Neural crest cell (in vitro differentiated cells): ENCODE measurements at regions not wholly inside any gene's neighbourhood (a gene's known extent, or its start where the extent isn't known, plus 50 kb on each side); places are given as distances from the start of the nearest gene placed in this dataset.

Source experiments
- DNase-seq: peaks from one replicate; pipeline ENCODE4 v3.0.0; 2021; ENCODE audit warnings: low read depth, mixed read lengths, low spot score
- H3K27ac Mint-ChIP-seq: one replicate; pipeline ENCODE4 v1.8.0; 2021; ENCODE audit warnings: mild to moderate bottlenecking, mixed read lengths; ENCODE audit not compliant: unreplicated experiment
- H3K27me3 Mint-ChIP-seq: 2 replicates; pipeline ENCODE4 v1.8.0; 2021; ENCODE audit warnings: low read depth, mild to moderate bottlenecking, mixed read lengths
- H3K36me3 Mint-ChIP-seq: 2 replicates; pipeline ENCODE4 v1.8.0; 2021; ENCODE audit warnings: low read depth, mild to moderate bottlenecking, mixed read lengths
- H3K4me1 Mint-ChIP-seq: 2 replicates; pipeline ENCODE4 v1.8.0; 2021; ENCODE audit warnings: mixed read lengths
- H3K4me3 Mint-ChIP-seq: one replicate; pipeline ENCODE4 v1.8.0; 2021; ENCODE audit warnings: mild to moderate bottlenecking, mixed read lengths
- H3K9me3 Mint-ChIP-seq: 2 replicates; pipeline ENCODE4 v1.8.0; 2021; ENCODE audit warnings: mixed read lengths
- TF ChIP-seq, protein P1 (sequence below): fragments of 200-600 bp; sonication (generic); conservative IDR thresholded peaks from 2 replicates; pipeline ENCODE4 v1.5.0; 2021; ENCODE audit warnings: antibody characterized with exemption, mild to moderate bottlenecking

DNA sequence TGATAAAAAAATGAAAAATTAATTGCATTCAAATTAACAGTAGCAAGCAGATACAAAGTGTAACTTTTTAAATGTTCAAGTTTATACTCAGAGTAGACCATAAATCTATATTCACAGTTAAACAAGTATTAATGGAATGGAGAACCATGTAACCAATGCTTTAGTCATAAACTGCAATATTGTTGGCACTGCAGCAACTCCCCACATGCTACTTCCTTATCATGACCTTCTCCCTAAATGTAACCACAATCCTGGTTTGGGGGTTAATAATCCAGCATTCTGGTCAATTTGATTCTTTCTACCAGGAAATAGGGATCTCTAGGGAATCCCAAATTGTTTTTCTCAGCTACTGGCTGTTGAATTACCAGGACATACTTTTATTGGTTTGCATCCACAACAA lies 223.9 kb upstream of the DCAF8L1 start:
- H3K27ac Mint-ChIP-seq: no peak overlapping the region

DNA sequence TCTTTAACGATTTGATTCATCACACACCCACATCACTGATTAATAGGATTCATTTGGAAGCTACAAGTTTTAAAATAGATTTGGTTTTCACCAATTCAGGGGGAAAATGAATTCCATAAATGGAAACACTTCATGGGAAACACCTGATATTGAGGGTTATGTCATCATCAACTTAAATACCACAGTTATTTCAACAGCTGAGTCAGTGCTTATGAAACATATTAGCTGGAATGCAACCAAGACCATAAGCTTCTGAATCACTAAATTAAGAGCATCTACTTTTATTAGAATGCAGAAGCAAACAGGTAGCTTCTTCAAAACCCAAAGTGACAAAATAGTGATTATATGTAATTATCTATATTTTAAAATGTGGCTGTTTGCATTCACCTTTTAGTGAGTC lies 207.8 kb upstream of the DCAF8L1 start:
- DNase-seq: no peak
- Mint-ChIP-seq H3K4me1 (no peaks in the 10 kb centered on the region), H3K36me3 (no peaks in the 10 kb centered on the region), H3K4me3 (no peak overlapping the region), H3K27me3 (no peaks in the 10 kb centered on the region), H3K9me3 (peaks cover 6% of the 10 kb centered on the region), H3K27ac (no peak overlapping the region)
- TF ChIP-seq, protein P1, sequence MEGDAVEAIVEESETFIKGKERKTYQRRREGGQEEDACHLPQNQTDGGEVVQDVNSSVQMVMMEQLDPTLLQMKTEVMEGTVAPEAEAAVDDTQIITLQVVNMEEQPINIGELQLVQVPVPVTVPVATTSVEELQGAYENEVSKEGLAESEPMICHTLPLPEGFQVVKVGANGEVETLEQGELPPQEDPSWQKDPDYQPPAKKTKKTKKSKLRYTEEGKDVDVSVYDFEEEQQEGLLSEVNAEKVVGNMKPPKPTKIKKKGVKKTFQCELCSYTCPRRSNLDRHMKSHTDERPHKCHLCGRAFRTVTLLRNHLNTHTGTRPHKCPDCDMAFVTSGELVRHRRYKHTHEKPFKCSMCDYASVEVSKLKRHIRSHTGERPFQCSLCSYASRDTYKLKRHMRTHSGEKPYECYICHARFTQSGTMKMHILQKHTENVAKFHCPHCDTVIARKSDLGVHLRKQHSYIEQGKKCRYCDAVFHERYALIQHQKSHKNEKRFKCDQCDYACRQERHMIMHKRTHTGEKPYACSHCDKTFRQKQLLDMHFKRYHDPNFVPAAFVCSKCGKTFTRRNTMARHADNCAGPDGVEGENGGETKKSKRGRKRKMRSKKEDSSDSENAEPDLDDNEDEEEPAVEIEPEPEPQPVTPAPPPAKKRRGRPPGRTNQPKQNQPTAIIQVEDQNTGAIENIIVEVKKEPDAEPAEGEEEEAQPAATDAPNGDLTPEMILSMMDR: no peak

More for the DNA sequence above, 223.9 kb upstream of the DCAF8L1 start:
- Mint-ChIP-seq H3K36me3 (no peaks in the 10 kb centered on the region), H3K4me1 (peaks cover 8% of the 10 kb centered on the region), H3K27me3 (peaks cover 13% of the 10 kb centered on the region), H3K9me3 (no peaks in the 10 kb centered on the region), H3K4me3 (no peak overlapping the region)
- no peak for DNase-seq
- TF ChIP-seq, protein P1: no peak

DNA sequence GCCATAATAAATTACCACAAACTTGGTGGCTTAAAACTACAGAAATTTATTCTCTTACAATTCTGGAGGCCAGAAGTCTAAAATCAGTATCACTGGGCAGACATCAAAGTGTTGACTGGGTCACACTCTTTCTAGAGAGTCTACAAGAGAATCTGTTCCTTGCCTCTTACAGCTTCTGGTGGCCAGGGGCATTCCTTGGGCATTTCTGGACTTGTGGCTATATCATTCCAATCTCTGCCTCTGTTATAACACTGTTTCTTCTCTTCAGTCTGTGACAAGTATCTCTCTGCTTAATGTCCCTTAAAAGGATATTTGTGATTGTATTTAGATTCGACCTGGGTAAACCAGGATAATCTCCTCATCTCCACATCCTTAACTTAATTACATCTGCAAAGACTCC lies 207.3 kb upstream of the DCAF8L1 start:
- H3K27me3 Mint-ChIP-seq: no peaks in the 10 kb centered on the region
- DNase-seq: no peak
- no peak overlapping the region for H3K27ac Mint-ChIP-seq
- H3K4me1 Mint-ChIP-seq: no peaks in the 10 kb centered on the region
- H3K4me3 Mint-ChIP-seq: no peak overlapping the region
- peaks cover 6% of the 10 kb centered on the region for H3K9me3 Mint-ChIP-seq
- TF ChIP-seq, protein P1: no peak
- no peaks in the 10 kb centered on the region for H3K36me3 Mint-ChIP-seq

DNA sequence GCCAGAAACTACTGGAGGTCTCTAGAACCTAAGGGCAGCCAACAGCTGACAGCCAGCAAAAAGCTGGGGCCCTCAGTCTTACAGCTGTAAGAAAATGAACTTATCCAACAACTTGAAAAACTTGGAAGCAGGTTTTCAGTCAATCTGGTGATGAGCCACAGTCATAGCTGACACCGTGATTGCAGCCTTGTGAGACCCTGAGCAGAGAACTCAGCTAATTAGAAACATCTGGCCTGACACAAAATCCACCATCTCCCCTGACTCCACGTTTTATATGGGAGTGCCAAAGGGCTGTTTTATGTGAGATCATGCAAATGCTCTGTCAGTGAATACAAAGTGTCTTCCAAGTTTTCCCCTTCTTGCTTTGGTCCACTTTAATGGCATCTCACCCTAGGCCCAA lies 198.8 kb upstream of the DCAF8L1 start:
- Mint-ChIP-seq H3K36me3 (no peaks in the 10 kb centered on the region), H3K27ac (no peak overlapping the region), H3K9me3 (no peaks in the 10 kb centered on the region), H3K4me1 (no peaks in the 10 kb centered on the region), H3K27me3 (no peaks in the 10 kb centered on the region), H3K4me3 (no peak overlapping the region)
- DNase-seq: no peak
- TF ChIP-seq, protein P1: no peak

DNA sequence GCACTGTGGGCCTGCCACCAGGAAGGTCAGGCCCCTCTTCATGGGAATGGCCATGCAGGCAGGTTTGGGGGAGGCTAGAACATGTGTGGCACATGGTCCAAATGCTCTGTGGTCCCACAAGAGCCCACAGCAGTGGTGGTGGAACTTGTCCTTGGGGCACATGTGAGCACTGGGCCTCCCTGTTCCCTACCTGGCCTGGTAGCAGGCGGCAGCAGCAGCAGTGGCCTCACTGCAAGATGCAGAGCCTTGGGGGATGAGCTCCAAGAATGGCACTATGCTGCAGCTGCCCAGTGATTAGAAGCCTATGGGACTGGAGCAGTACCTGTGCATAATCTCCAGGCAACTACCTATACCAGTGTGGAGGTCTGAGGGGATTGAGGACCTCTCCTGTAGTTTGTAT lies 197.0 kb upstream of the DCAF8L1 start:
- Mint-ChIP-seq H3K36me3 (no peaks in the 10 kb centered on the region), H3K27me3 (no peaks in the 10 kb centered on the region), H3K27ac (no peak overlapping the region), H3K9me3 (no peaks in the 10 kb centered on the region), H3K4me1 (no peaks in the 10 kb centered on the region), H3K4me3 (no peak overlapping the region)
- TF ChIP-seq, protein P1: no peak
- DNase-seq: no peak

DNA sequence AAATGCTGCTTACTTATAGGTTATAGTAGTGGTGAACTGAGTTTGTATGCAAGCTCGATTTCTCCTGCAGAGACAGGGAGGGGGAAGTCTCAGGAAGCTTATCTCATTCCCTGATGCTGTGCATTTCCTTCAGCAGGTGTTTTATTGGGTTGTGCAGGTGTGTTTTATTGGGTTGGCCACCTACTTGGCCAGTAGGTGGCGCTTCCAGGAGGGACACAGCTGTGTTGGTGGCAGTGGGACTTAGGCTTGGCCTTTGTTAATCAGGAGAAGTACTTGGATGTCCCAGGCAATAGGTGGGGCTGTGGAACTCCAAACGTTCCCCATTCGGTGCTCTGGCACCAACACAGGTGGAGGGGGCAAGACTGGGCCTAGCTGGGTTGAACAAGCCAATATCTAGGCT lies 196.0 kb upstream of the DCAF8L1 start:
- no peaks in the 10 kb centered on the region for H3K9me3 Mint-ChIP-seq
- no peaks in the 10 kb centered on the region for H3K27me3 Mint-ChIP-seq
- TF ChIP-seq, protein P1: peak; percentile 57
- no peaks in the 10 kb centered on the region for H3K4me1 Mint-ChIP-seq
- H3K27ac Mint-ChIP-seq: no peak overlapping the region
- H3K36me3 Mint-ChIP-seq: no peaks in the 10 kb centered on the region
- no peak for DNase-seq
- H3K4me3 Mint-ChIP-seq: no peak overlapping the region
